ENCODE measurements at regions not wholly inside any gene's neighbourhood (a gene's known extent, or its start where the extent isn't known, plus 50 kb on each side); places are given as distances from the start of the nearest gene placed in this dataset.
A peak's percentile ranks its signal among the peaks of the same experiment; 100 is the strongest.

GRCh38 chr12:39062266-39062996 is 157.0 kb upstream of the CPNE8 start:
- no peak overlapping the region for H3K4me3 ChIP-seq (ENCODE audit: low read length)
- no peak for TF ChIP-seq CTCF (conservative IDR thresholded peaks at IDR 0.05; ENCODE audit: low read depth, low read length)
- DNase-seq (ENCODE audit: low read depth): no peak

- H3K4me3 ChIP-seq (ENCODE audit: low read length): no peak overlapping the region
- TF ChIP-seq CTCF (conservative IDR thresholded peaks at IDR 0.05; ENCODE audit: low read depth, low read length): no peak
- no peak for DNase-seq (ENCODE audit: low read depth)
Measured at GRCh38 chr12:39061576-39061975, 156.2 kb upstream of the CPNE8 start.

- no peak for TF ChIP-seq CTCF (conservative IDR thresholded peaks at IDR 0.05; ENCODE audit: low read depth, low read length)
- no peak for DNase-seq (ENCODE audit: low read depth)
- H3K4me3 ChIP-seq (ENCODE audit: low read length): no peak overlapping the region
Measured at GRCh38 chr12:39048395-39048794, 143.0 kb upstream of the CPNE8 start.

- peak; percentile 4 for DNase-seq (ENCODE audit: low read depth)
- no peak for TF ChIP-seq CTCF (conservative IDR thresholded peaks at IDR 0.05; ENCODE audit: low read depth, low read length)
- H3K4me3 ChIP-seq (ENCODE audit: low read length): no peak overlapping the region
Measured at GRCh38 chr12:39047539-39048262, 142.3 kb upstream of the CPNE8 start.

GRCh38 chr12:39044754-39045153 is 139.4 kb upstream of the CPNE8 start:
- no peak overlapping the region for H3K4me3 ChIP-seq (ENCODE audit: low read length)
- DNase-seq (ENCODE audit: low read depth): no peak
- no peak for TF ChIP-seq CTCF (conservative IDR thresholded peaks at IDR 0.05; ENCODE audit: low read depth, low read length)

GRCh38 chr12:39043424-39043822 is 138.0 kb upstream of the CPNE8 start:
- H3K4me3 ChIP-seq (ENCODE audit: low read length): no peak overlapping the region
- no peak for DNase-seq (ENCODE audit: low read depth)
- TF ChIP-seq CTCF (conservative IDR thresholded peaks at IDR 0.05; ENCODE audit: low read depth, low read length): no peak

GRCh38 chr12:39040275-39040674 is 134.9 kb upstream of the CPNE8 start:
- H3K4me3 ChIP-seq (ENCODE audit: low read length): no peak overlapping the region
- no peak for TF ChIP-seq CTCF (conservative IDR thresholded peaks at IDR 0.05; ENCODE audit: low read depth, low read length)
- no peak for DNase-seq (ENCODE audit: low read depth)

Measured in retinal pigment epithelial cell (primary cell).